Keratinocyte (primary cell): ENCODE measurements at regions not wholly inside any gene's neighbourhood (a gene's known extent, or its start where the extent isn't known, plus 50 kb on each side); places are given as distances from the start of the nearest gene placed in this dataset.
"Not testable (repeated sequence)": the region's sequence is repeated elsewhere in the genome, so short reads cannot be mapped to it uniquely, and the experiment has no call there.

Experiments
- DNase-seq: peaks from one replicate; pipeline ENCODE4 v3.0.0-alpha.2; 2011; ENCODE audit warnings: low read depth, missing footprints, low spot score
- FAIRE-seq: peaks from 2 replicates; lab custom pipeline; 2011; peaks lifted over from hg19 to GRCh38; lab: Jason Lieb, UNC
- H2AFZ ChIP-seq: 2 replicates; pipeline ENCODE4 v1.6.0; 2012; ENCODE audit warnings: low read length, control low read depth, inconsistent platforms; ENCODE audit not compliant: control insufficient read depth
- H3K27ac ChIP-seq: 2 replicates; pipeline ENCODE4 v1.5.1; 2011; ENCODE audit warnings: low read length; ENCODE audit not compliant: control insufficient read depth, insufficient read depth
- H3K27me3 ChIP-seq: 3 replicates; pipeline ENCODE4 v1.6.0; 2011; ENCODE audit warnings: low read length; ENCODE audit not compliant: control insufficient read depth, insufficient read depth; ENCODE audit errors: extremely low read depth
- H3K36me3 ChIP-seq, 2 experiments: 2 replicates in 1 of 2; 3 replicates in 1 of 2; pipeline ENCODE4 v1.5.1; 2011; ENCODE audit warnings: low read length in 2 of 2, mild to moderate bottlenecking in 1 of 2; ENCODE audit not compliant: control insufficient read depth in 2 of 2, insufficient read depth in 2 of 2; ENCODE audit errors: extremely low read depth in 1 of 2
- H3K4me1 ChIP-seq: 3 replicates; pipeline ENCODE4 v1.5.1; 2011; ENCODE audit warnings: low read length; ENCODE audit not compliant: control insufficient read depth, insufficient read depth; ENCODE audit errors: extremely low read depth
- H3K4me2 ChIP-seq: 3 replicates; pipeline ENCODE4 v1.6.0; 2011; ENCODE audit warnings: low read depth, low read length; ENCODE audit not compliant: control insufficient read depth, insufficient read depth; ENCODE audit errors: extremely low read depth
- H3K4me3 ChIP-seq, 3 experiments: fragments of 200-600 bp in 1 of 3; sonication (generic) in 1 of 3; 2 replicates in 2 of 3; 3 replicates in 1 of 3; pipeline ENCODE4 v1.5.1; 2011 to 2016; ENCODE audit warnings: low read length in 3 of 3, mild to moderate bottlenecking in 3 of 3, control low read depth in 2 of 3, inconsistent platforms in 1 of 3, low read depth in 1 of 3, mixed read lengths in 1 of 3, mixed run types in 1 of 3, moderate library complexity in 1 of 3; ENCODE audit not compliant: control insufficient read depth in 2 of 3, insufficient read depth in 2 of 3; ENCODE audit errors: extremely low read depth in 1 of 3
- H3K79me2 ChIP-seq: 2 replicates; pipeline ENCODE4 v1.6.0; 2012; ENCODE audit warnings: low read length; ENCODE audit not compliant: control insufficient read depth, insufficient read depth
- H3K9ac ChIP-seq: 3 replicates; pipeline ENCODE4 v1.6.0; 2011; ENCODE audit warnings: low read length; ENCODE audit not compliant: control insufficient read depth, insufficient read depth; ENCODE audit errors: extremely low read depth
- H3K9me1 ChIP-seq: 3 replicates; pipeline ENCODE4 v1.6.0; 2011; ENCODE audit warnings: low read length; ENCODE audit not compliant: control insufficient read depth, insufficient read depth; ENCODE audit errors: extremely low read depth
- H3K9me3 ChIP-seq: 2 replicates; pipeline ENCODE4 v1.5.1; 2012; ENCODE audit warnings: low read depth, low read length; ENCODE audit not compliant: control insufficient read depth
- H4K20me1 ChIP-seq: 3 replicates; pipeline ENCODE4 v1.6.0; 2011; ENCODE audit warnings: low read length; ENCODE audit not compliant: control insufficient read depth, insufficient read depth; ENCODE audit errors: extremely low read depth
- EZH2 ChIP-seq: IDR thresholded peaks from one replicate; pipeline ENCODE4 v1.6.1; 2012; ENCODE audit warnings: inconsistent platforms, mild to moderate bottlenecking, low read length, moderate library complexity
- dilution Hi-C: fragments of 300-500 bp; cut with MboI; formaldehyde crosslinking; loops from one replicate; pipeline ENCODE4 v1.7.0; 2020; ENCODE audit warnings: low sequenced_read_pairs; ENCODE audit not compliant: extremely low pct_ligation_motif_present
- TF ChIP-seq, protein P1 (sequence below), 3 experiments: IDR thresholded peaks in 1 of 3; conservative IDR thresholded peaks in 1 of 3; optimal IDR thresholded peaks in 1 of 3; 2 replicates in 2 of 3; 3 replicates in 1 of 3; pipeline versions ENCODE3 to v1.5.1; 2011; ENCODE audit warnings: low read length in 3 of 3, mild to moderate bottlenecking in 3 of 3, moderate library complexity in 2 of 3, control low read depth in 1 of 3, inconsistent platforms in 1 of 3; ENCODE audit not compliant: insufficient read depth in 2 of 3; ENCODE audit errors: extremely low read depth in 1 of 3

DNA sequence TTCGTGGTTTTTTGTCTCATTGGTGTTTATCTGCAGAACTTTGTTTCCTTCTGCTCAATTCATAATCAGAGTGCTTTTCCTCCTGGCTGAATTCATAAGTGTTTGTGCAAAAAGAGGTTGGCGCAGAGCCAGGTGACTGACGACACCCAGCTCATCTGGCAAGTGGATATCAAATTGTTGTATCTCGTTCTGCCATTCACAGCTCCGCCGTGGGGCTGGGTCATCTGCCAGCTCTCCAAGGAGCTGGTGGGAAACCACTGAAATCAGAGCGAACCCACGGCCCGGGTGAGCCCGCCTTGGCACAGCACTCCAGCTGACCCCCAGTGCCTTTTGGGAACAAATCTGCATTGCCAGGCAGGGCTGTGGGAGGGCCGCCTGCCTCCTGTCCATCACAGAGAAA lies 110.7 kb upstream of the DRD5 start:
- H3K27ac ChIP-seq, H3K4me1 ChIP-seq, H3K79me2 ChIP-seq, H3K36me3 ChIP-seq, dilution Hi-C loops, H4K20me1 ChIP-seq, H3K9me3 ChIP-seq, H3K4me3 ChIP-seq, H3K9me1 ChIP-seq, H2AFZ ChIP-seq, FAIRE-seq, DNase-seq, H3K27me3 ChIP-seq, H3K9ac ChIP-seq, H3K4me2 ChIP-seq: not testable (repeated sequence)

DNA sequence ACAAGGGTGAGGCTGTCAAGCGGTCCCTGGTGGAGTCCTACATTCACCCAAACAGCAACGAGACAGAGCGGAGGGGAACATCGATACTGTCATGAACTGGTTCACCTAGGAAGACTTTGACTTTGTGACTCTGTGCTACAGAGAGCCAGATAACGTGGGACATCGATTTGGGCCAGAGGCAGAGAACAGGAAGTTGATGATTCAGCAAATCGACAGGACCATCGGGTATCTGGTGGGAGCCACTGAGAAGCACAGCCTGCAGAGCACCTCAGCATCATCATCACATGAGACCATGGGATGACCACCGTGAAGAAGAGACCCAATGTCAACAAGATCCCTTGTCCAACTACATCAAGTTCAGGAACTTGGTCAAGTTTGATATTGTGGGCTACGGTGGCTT lies 104.1 kb upstream of the DRD5 start:
- dilution Hi-C loops, H3K27me3 ChIP-seq, H3K4me3 ChIP-seq, H3K79me2 ChIP-seq, DNase-seq, H3K36me3 ChIP-seq, H3K9me1 ChIP-seq, H3K9ac ChIP-seq, H3K27ac ChIP-seq, H3K4me1 ChIP-seq, H2AFZ ChIP-seq, H4K20me1 ChIP-seq, H3K4me2 ChIP-seq, H3K9me3 ChIP-seq, FAIRE-seq: not testable (repeated sequence)

DNA sequence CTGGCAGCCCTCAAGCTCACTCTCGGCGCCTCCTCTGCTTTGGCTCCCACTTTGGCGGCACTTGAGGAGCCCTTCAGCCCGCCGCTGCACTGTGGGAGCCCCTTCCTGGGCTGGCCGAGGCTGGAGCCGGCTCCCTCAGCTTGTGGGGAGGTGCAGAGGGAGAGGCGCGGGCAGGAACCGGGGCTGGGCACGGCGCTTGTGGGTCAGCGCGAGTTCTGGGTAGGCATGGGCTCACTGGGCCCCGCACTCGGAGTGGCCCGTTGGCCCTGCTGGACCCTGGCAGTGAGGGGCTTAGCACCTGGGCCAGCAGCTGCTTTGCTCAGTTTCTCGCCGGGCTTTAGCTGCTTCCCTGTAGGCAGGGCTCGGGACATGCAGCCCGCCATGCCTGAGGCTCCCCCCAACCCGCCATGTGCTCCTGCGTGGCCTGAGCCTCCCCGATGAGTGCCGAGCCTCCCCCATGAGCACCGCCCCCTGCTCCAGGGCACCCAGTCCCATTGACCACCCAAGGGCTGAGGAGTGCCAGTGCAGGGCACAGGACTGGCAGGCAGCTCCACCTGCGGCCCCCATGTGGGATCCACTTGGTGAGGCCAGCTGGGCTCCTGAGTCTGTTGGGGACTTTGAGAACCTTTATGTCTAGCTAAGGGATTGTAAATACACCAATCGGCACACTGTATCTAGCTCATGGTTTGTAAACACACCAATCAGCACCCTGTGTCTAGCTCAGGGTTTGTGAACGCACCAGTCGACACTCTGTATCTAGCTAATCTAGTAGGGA lies 101.5 kb upstream of the DRD5 start:
- H3K36me3 ChIP-seq = no peaks in the 10 kb centered on the region
- no peaks in the 10 kb centered on the region for H3K4me1 ChIP-seq
- H3K79me2 ChIP-seq = no peaks in the 10 kb centered on the region
- no peak overlapping the region for H2AFZ ChIP-seq
- H3K27me3 ChIP-seq = no peaks in the 10 kb centered on the region
- H3K27ac ChIP-seq = no peak overlapping the region
- no peaks in the 10 kb centered on the region for H3K9me3 ChIP-seq
- H4K20me1 ChIP-seq = no peaks in the 10 kb centered on the region
- FAIRE-seq = no peak
- TF ChIP-seq, protein P1, sequence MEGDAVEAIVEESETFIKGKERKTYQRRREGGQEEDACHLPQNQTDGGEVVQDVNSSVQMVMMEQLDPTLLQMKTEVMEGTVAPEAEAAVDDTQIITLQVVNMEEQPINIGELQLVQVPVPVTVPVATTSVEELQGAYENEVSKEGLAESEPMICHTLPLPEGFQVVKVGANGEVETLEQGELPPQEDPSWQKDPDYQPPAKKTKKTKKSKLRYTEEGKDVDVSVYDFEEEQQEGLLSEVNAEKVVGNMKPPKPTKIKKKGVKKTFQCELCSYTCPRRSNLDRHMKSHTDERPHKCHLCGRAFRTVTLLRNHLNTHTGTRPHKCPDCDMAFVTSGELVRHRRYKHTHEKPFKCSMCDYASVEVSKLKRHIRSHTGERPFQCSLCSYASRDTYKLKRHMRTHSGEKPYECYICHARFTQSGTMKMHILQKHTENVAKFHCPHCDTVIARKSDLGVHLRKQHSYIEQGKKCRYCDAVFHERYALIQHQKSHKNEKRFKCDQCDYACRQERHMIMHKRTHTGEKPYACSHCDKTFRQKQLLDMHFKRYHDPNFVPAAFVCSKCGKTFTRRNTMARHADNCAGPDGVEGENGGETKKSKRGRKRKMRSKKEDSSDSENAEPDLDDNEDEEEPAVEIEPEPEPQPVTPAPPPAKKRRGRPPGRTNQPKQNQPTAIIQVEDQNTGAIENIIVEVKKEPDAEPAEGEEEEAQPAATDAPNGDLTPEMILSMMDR (optimal IDR thresholded peaks at IDR 0.05 in 1 of 3, IDR thresholded peaks at IDR 0.05 in 1 of 3, conservative IDR thresholded peaks at IDR 0.05 in 1 of 3; ENCODE audit: extremely low read depth in 1 of 3, insufficient read depth in 2 of 3, low read length in 3 of 3) = no peak
- TF ChIP-seq EZH2 = no peak
- no peak overlapping the region for H3K9ac ChIP-seq
- H3K4me3 ChIP-seq = no peak overlapping the region
- H3K9me1 ChIP-seq = no peaks in the 10 kb centered on the region
- no peak for DNase-seq
- no peak overlapping the region for H3K4me2 ChIP-seq
- dilution Hi-C loops = no loop called here

DNA sequence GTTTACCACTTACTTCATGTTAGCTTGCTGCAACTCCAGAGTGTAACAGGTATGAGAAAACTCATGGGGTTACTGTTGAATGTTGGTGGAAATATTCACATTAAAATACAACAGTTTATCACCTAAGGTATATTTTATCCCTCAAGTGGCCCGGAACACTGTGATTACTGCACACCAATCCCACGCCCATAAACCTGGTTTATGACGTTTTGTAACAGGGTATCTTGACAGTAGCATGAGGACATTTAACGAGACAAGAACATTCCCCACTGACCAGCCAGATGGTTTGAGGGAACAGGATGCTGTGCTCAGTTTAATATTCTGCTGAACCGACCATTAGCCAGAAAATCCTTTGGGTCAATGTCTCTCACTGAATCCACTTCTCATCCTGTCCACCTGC lies 98.3 kb upstream of the DRD5 start:
- H3K9me1 ChIP-seq, H3K4me1 ChIP-seq, H3K27me3 ChIP-seq, H2AFZ ChIP-seq, dilution Hi-C loops, H3K79me2 ChIP-seq, H3K27ac ChIP-seq, H3K9me3 ChIP-seq, H3K9ac ChIP-seq, H3K36me3 ChIP-seq, H4K20me1 ChIP-seq, H3K4me3 ChIP-seq, FAIRE-seq, DNase-seq, H3K4me2 ChIP-seq: not testable (repeated sequence)
